ENCODE measurements at regions not wholly inside any gene's neighbourhood (a gene's known extent, or its start where the extent isn't known, plus 50 kb on each side); places are given as distances from the start of the nearest gene placed in this dataset.

- H3K4me3 ChIP-seq (replicated peaks in 1 of 3; ENCODE audit: insufficient read depth in 1 of 3, low read depth in 2 of 3, low read length in 3 of 3): no peak overlapping the region
- FAIRE-seq (no peak), ATAC-seq (no peak), DNase-seq (ENCODE audit: low spot score) (no peak)
- intact Hi-C loops (cut with micrococcal nuclease; ENCODE audit: unreplicated experiment) (no loop called here), in situ Hi-C loops (cut with HindIII; ENCODE audit: extremely low pct_ligation_motif_present, low pct_unique_long_range_greater_than_20kb) (no loop called here)
- H3K4me1 ChIP-seq (ENCODE audit: insufficient read depth, low read length): 0 out of 2 replicates have a peak, but pooled peaks cover 7% of the 10 kb centered on the region
- H3K9ac ChIP-seq (ENCODE audit: insufficient read depth, low read depth, low read length): no peak overlapping the region
- ChIA-PET CTCF (ENCODE audit: low intra/inter-chr PET ratio, low total read pairs) (no interaction called here), POLR2A (no interaction called here)
- no peak overlapping the region for H3K27ac ChIP-seq (ENCODE audit: extremely low read length, insufficient read depth, low read length)
- H3K36me3 ChIP-seq (replicated peaks in 1 of 2; ENCODE audit: control insufficient read depth in 1 of 2, insufficient read depth in 2 of 2, low read length in 2 of 2): peaks cover 12 to 53% of the 10 kb centered on the region in 2 experiments
- 97% methylated on average over 2 of the region's 2 CpGs for WGBS (ENCODE audit: low lambda C conversion rate)
- H3K27me3 ChIP-seq (ENCODE audit: control insufficient read depth in 1 of 2, insufficient read depth in 2 of 2, low read length in 2 of 2): no peaks in the 10 kb centered on the region
- no peaks in the 10 kb centered on the region for H3K79me2 ChIP-seq (ENCODE audit: insufficient read depth, low read length)
- H3K9me3 ChIP-seq (ENCODE audit: low read length): no peaks in the 10 kb centered on the region
- H2AFZ ChIP-seq (ENCODE audit: low read length): no peak overlapping the region
- H4K20me1 ChIP-seq (ENCODE audit: insufficient read depth, low read length): no peaks in the 10 kb centered on the region; the same call in 1 of the 2 replicates
- no peak overlapping the region for H3K4me2 ChIP-seq (ENCODE audit: low read depth, low read length)
- no TSS peak for BruUV-seq (replicated peaks)
- no peak for TF ChIP-seq MLX (CRISPR knock-in tag; IDR thresholded peaks at IDR 0.05)
- TF ChIP-seq GATA4 (IDR thresholded peaks at IDR 0.05; ENCODE audit: borderline replicate concordance, low read depth): no peak
- no peak for TF ChIP-seq POGZ (CRISPR knock-in tag; IDR thresholded peaks at IDR 0.05)
- no peak for TF ChIP-seq ZNF503 (CRISPR knock-in tag; IDR thresholded peaks at IDR 0.05)
- no peak for TF ChIP-seq SMARCC2 (IDR thresholded peaks at IDR 0.05)
- TF ChIP-seq ZNF740 (CRISPR knock-in tag; IDR thresholded peaks at IDR 0.05): no peak
- no peak for TF ChIP-seq ZNF800 (CRISPR knock-in tag; IDR thresholded peaks at IDR 0.05)
- TF ChIP-seq PRMT3 (CRISPR knock-in tag; IDR thresholded peaks at IDR 0.05; ENCODE audit: borderline replicate concordance, low read depth): no peak
- TF ChIP-seq HNRNPLL (IDR thresholded peaks at IDR 0.05; ENCODE audit: low read depth, low read length, poor library complexity, severe bottlenecking): no peak
- no peak for TF ChIP-seq ZSCAN20 (CRISPR knock-in tag; IDR thresholded peaks at IDR 0.05; ENCODE audit: borderline replicate concordance)
- no peak for TF ChIP-seq SETDB1 (CRISPR knock-in tag; IDR thresholded peaks at IDR 0.05; ENCODE audit: borderline replicate concordance)
- no peak for TF ChIP-seq XRCC5 (optimal IDR thresholded peaks at IDR 0.05; ENCODE audit: low read length)
- TF ChIP-seq HNF4A (CRISPR knock-in tag; IDR thresholded peaks at IDR 0.05): no peak
- TF ChIP-seq ZC3H4 (CRISPR knock-in tag; IDR thresholded peaks at IDR 0.05; ENCODE audit: borderline replicate concordance): no peak
- no peak for TF ChIP-seq ZBTB49 (CRISPR knock-in tag; IDR thresholded peaks at IDR 0.05; ENCODE audit: borderline replicate concordance)
- TF ChIP-seq ZNF704 (CRISPR knock-in tag; IDR thresholded peaks at IDR 0.05; ENCODE audit: borderline replicate concordance): no peak
Measured at GRCh38 chr6:144561455-144562043, 276.4 kb downstream of the UTRN start.

Data from HepG2 (cell line).